ENCODE measurements at regions not wholly inside any gene's neighbourhood (a gene's known extent, or its start where the extent isn't known, plus 50 kb on each side); places are given as distances from the start of the nearest gene placed in this dataset.

GRCh38 chr1:221567859-221568507 is 173.9 kb downstream of the DUSP10 start:
- Histone ChIP-seq H3K4me1 (no peaks in the 10 kb centered on the region), H3K36me3 (ENCODE audit: control insufficient read depth, insufficient read depth, low read length) (no peaks in the 10 kb centered on the region), H3K27ac (no peak overlapping the region), H3K9ac (no peak overlapping the region), H3K4me3 (ENCODE audit: low read depth, low read length) (no peak overlapping the region), H2AFZ (no peak overlapping the region), H3K79me2 (no peaks in the 10 kb centered on the region), H3K27me3 (ENCODE audit: control insufficient read depth, insufficient read depth, low read length) (no peaks in the 10 kb centered on the region), H3K4me2 (ENCODE audit: low read length) (no peak overlapping the region), H3K9me3 (ENCODE audit: control insufficient read depth, low read length) (no peaks in the 10 kb centered on the region)
- no peak for TF ChIP-seq CTCF (IDR thresholded peaks at IDR 0.05)

GRCh38 chr1:221573756-221574155 is 168.1 kb downstream of the DUSP10 start:
- no peaks in the 10 kb centered on the region for H3K9me3 ChIP-seq (ENCODE audit: control insufficient read depth, low read length)
- no peaks in the 10 kb centered on the region for H3K4me1 ChIP-seq
- H3K36me3 ChIP-seq (ENCODE audit: control insufficient read depth, insufficient read depth, low read length) = no peaks in the 10 kb centered on the region
- no peak overlapping the region for H3K4me3 ChIP-seq (ENCODE audit: low read depth, low read length)
- no peak for TF ChIP-seq CTCF (IDR thresholded peaks at IDR 0.05)
- H3K27ac ChIP-seq = no peak overlapping the region
- H3K9ac ChIP-seq = no peak overlapping the region
- H3K79me2 ChIP-seq = no peaks in the 10 kb centered on the region
- no peaks in the 10 kb centered on the region for H3K27me3 ChIP-seq (ENCODE audit: control insufficient read depth, insufficient read depth, low read length)
- no peak overlapping the region for H2AFZ ChIP-seq
- no peak overlapping the region for H3K4me2 ChIP-seq (ENCODE audit: low read length)

- Histone ChIP-seq H3K4me2 (ENCODE audit: low read length) (no peak overlapping the region), H3K36me3 (ENCODE audit: control insufficient read depth, insufficient read depth, low read length) (no peaks in the 10 kb centered on the region), H3K9ac (no peak overlapping the region), H3K4me3 (ENCODE audit: low read depth, low read length) (no peak overlapping the region), H3K79me2 (no peaks in the 10 kb centered on the region), H3K4me1 (no peaks in the 10 kb centered on the region), H2AFZ (no peak overlapping the region), H3K27ac (no peak overlapping the region), H3K9me3 (ENCODE audit: control insufficient read depth, low read length) (no peaks in the 10 kb centered on the region), H3K27me3 (ENCODE audit: control insufficient read depth, insufficient read depth, low read length) (no peaks in the 10 kb centered on the region)
- no peak for TF ChIP-seq CTCF (IDR thresholded peaks at IDR 0.05)
These were observed 167.4 kb downstream of the DUSP10 start for GRCh38 chr1:221574529-221574928.

GRCh38 chr1:221575605-221576004 is 166.3 kb downstream of the DUSP10 start:
- Histone ChIP-seq H3K36me3 (ENCODE audit: control insufficient read depth, insufficient read depth, low read length) (no peaks in the 10 kb centered on the region), H2AFZ (no peak overlapping the region), H3K27me3 (ENCODE audit: control insufficient read depth, insufficient read depth, low read length) (no peaks in the 10 kb centered on the region), H3K4me1 (no peaks in the 10 kb centered on the region), H3K9ac (no peak overlapping the region), H3K4me3 (ENCODE audit: low read depth, low read length) (no peak overlapping the region), H3K79me2 (no peaks in the 10 kb centered on the region), H3K4me2 (ENCODE audit: low read length) (no peak overlapping the region), H3K9me3 (ENCODE audit: control insufficient read depth, low read length) (no peaks in the 10 kb centered on the region), H3K27ac (no peak overlapping the region)
- no peak for TF ChIP-seq CTCF (IDR thresholded peaks at IDR 0.05)

GRCh38 chr1:221576268-221576667 is 165.6 kb downstream of the DUSP10 start:
- Histone ChIP-seq H3K9me3 (ENCODE audit: control insufficient read depth, low read length) (no peaks in the 10 kb centered on the region), H3K27ac (no peak overlapping the region), H3K4me2 (ENCODE audit: low read length) (no peak overlapping the region), H3K4me3 (ENCODE audit: low read depth, low read length) (no peak overlapping the region), H3K27me3 (ENCODE audit: control insufficient read depth, insufficient read depth, low read length) (no peaks in the 10 kb centered on the region), H3K36me3 (ENCODE audit: control insufficient read depth, insufficient read depth, low read length) (no peaks in the 10 kb centered on the region), H3K79me2 (no peaks in the 10 kb centered on the region), H3K4me1 (no peaks in the 10 kb centered on the region), H2AFZ (no peak overlapping the region), H3K9ac (no peak overlapping the region)
- no peak for TF ChIP-seq CTCF (IDR thresholded peaks at IDR 0.05)
